ENCODE measurements at regions not wholly inside any gene's neighbourhood (a gene's known extent, or its start where the extent isn't known, plus 50 kb on each side); places are given as distances from the start of the nearest gene placed in this dataset.

GRCh38 chr16:79485020-79485419 lies 115.5 kb downstream of the MAF start:
- Histone ChIP-seq H3K4me1 (no peaks in the 10 kb centered on the region), H3K4me3 (ENCODE audit: low read depth, low read length) (no peak overlapping the region), H3K27me3 (replicated peaks; ENCODE audit: control insufficient read depth, insufficient read depth, low read length) (no peaks in the 10 kb centered on the region), H3K9me3 (no peaks in the 10 kb centered on the region), H3K36me3 (ENCODE audit: control insufficient read depth, insufficient read depth, low read length) (no peaks in the 10 kb centered on the region)
- BruUV-seq (replicated peaks), result no TSS peak
- intact Hi-C loops (cut with micrococcal nuclease; ENCODE audit: unreplicated experiment), result no loop called here
- no peak for DNase-seq
- CTCF ChIA-PET, result no interaction called here
- H3K9me3 Mint-ChIP-seq (ENCODE audit: unreplicated experiment), result no peaks in the 10 kb centered on the region
- POLR2A ChIA-PET, result no interaction called here
- TF ChIP-seq, protein P1, sequence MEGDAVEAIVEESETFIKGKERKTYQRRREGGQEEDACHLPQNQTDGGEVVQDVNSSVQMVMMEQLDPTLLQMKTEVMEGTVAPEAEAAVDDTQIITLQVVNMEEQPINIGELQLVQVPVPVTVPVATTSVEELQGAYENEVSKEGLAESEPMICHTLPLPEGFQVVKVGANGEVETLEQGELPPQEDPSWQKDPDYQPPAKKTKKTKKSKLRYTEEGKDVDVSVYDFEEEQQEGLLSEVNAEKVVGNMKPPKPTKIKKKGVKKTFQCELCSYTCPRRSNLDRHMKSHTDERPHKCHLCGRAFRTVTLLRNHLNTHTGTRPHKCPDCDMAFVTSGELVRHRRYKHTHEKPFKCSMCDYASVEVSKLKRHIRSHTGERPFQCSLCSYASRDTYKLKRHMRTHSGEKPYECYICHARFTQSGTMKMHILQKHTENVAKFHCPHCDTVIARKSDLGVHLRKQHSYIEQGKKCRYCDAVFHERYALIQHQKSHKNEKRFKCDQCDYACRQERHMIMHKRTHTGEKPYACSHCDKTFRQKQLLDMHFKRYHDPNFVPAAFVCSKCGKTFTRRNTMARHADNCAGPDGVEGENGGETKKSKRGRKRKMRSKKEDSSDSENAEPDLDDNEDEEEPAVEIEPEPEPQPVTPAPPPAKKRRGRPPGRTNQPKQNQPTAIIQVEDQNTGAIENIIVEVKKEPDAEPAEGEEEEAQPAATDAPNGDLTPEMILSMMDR (IDR thresholded peaks at IDR 0.05; ENCODE audit: insufficient read depth in 1 of 2, low read depth in 1 of 2, low read length in 1 of 2, severe bottlenecking in 1 of 2, unreplicated experiment in 1 of 2), result no peak
- no peak overlapping the region for H3K27ac Mint-ChIP-seq (ENCODE audit: unreplicated experiment)
- H3K4me3 Mint-ChIP-seq (ENCODE audit: unreplicated experiment), result no peak overlapping the region
- H3K27me3 Mint-ChIP-seq (ENCODE audit: insufficient read depth, unreplicated experiment), result peaks cover 28% of the 10 kb centered on the region
- no peaks in the 10 kb centered on the region for H3K4me1 Mint-ChIP-seq (ENCODE audit: low read depth, unreplicated experiment)
- no peaks in the 10 kb centered on the region for H3K36me3 Mint-ChIP-seq (ENCODE audit: insufficient read depth, unreplicated experiment)

DNA sequence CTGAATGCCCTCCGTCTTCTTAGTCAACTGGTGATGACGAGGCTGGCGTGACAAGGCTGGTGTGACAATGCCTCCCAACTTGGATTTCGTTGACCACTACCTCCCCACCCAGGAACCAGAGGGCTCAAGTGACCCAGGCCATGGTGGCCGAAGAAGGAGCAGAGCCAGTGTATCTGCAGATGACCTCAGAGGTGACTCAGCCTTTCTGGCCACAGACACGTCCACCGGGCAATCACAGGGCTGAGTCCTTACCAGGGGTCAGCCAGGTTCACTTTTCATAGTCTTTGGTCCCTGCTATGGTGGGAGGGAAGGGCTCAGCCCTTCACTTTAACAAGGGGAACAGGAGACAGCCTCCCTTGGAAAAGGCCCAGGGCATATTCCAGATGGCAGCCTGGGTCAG lies 116.3 kb downstream of the MAF start:
- Mint-ChIP-seq H3K4me3 (ENCODE audit: unreplicated experiment) (no peak overlapping the region), H3K27me3 (ENCODE audit: insufficient read depth, unreplicated experiment) (peaks cover 20% of the 10 kb centered on the region), H3K27ac (ENCODE audit: unreplicated experiment) (no peak overlapping the region), H3K4me1 (ENCODE audit: low read depth, unreplicated experiment) (no peaks in the 10 kb centered on the region), H3K36me3 (ENCODE audit: insufficient read depth, unreplicated experiment) (no peaks in the 10 kb centered on the region), H3K9me3 (ENCODE audit: unreplicated experiment) (no peaks in the 10 kb centered on the region)
- no peaks in the 10 kb centered on the region for H3K27me3 ChIP-seq (replicated peaks; ENCODE audit: control insufficient read depth, insufficient read depth, low read length)
- intact Hi-C loops (cut with micrococcal nuclease; ENCODE audit: unreplicated experiment), result no loop called here
- ChIA-PET POLR2A (no interaction called here), CTCF (no interaction called here)
- no peaks in the 10 kb centered on the region for H3K36me3 ChIP-seq (ENCODE audit: control insufficient read depth, insufficient read depth, low read length)
- DNase-seq, result no peak
- H3K9me3 ChIP-seq, result no peaks in the 10 kb centered on the region
- no peak overlapping the region for H3K4me3 ChIP-seq (ENCODE audit: low read depth, low read length)
- BruUV-seq (replicated peaks), result no TSS peak
- no peaks in the 10 kb centered on the region for H3K4me1 ChIP-seq
- TF ChIP-seq, protein P1 (IDR thresholded peaks at IDR 0.05; ENCODE audit: insufficient read depth in 1 of 2, low read depth in 1 of 2, low read length in 1 of 2, severe bottlenecking in 1 of 2, unreplicated experiment in 1 of 2), result no peak

- no peaks in the 10 kb centered on the region for H3K9me3 Mint-ChIP-seq (ENCODE audit: unreplicated experiment)
- Histone ChIP-seq H3K36me3 (ENCODE audit: control insufficient read depth, insufficient read depth, low read length) (no peaks in the 10 kb centered on the region), H3K9me3 (no peaks in the 10 kb centered on the region), H3K27me3 (replicated peaks; ENCODE audit: control insufficient read depth, insufficient read depth, low read length) (no peaks in the 10 kb centered on the region), H3K4me1 (no peaks in the 10 kb centered on the region), H3K4me3 (ENCODE audit: low read depth, low read length) (no peak overlapping the region)
- no peak overlapping the region for H3K4me3 Mint-ChIP-seq (ENCODE audit: unreplicated experiment)
- H3K4me1 Mint-ChIP-seq (ENCODE audit: low read depth, unreplicated experiment), result no peaks in the 10 kb centered on the region
- no peaks in the 10 kb centered on the region for H3K36me3 Mint-ChIP-seq (ENCODE audit: insufficient read depth, unreplicated experiment)
- ChIA-PET CTCF (no interaction called here), POLR2A (no interaction called here)
- H3K27me3 Mint-ChIP-seq (ENCODE audit: insufficient read depth, unreplicated experiment), result peaks cover 19% of the 10 kb centered on the region
- TF ChIP-seq, protein P1 (IDR thresholded peaks at IDR 0.05; ENCODE audit: insufficient read depth in 1 of 2, low read depth in 1 of 2, low read length in 1 of 2, severe bottlenecking in 1 of 2, unreplicated experiment in 1 of 2), result no peak
- no peak for DNase-seq
- intact Hi-C loops (cut with micrococcal nuclease; ENCODE audit: unreplicated experiment), result no loop called here
- H3K27ac Mint-ChIP-seq (ENCODE audit: unreplicated experiment), result no peak overlapping the region
- BruUV-seq (replicated peaks), result no TSS peak
Observed at GRCh38 chr16:79483336-79483735, 117.2 kb downstream of the MAF start.
